ENCODE measurements at regions not wholly inside any gene's neighbourhood (a gene's known extent, or its start where the extent isn't known, plus 50 kb on each side); places are given as distances from the start of the nearest gene placed in this dataset.
"Not testable (repeated sequence)": the region's sequence is repeated elsewhere in the genome, so short reads cannot be mapped to it uniquely, and the experiment has no call there.

DNA sequence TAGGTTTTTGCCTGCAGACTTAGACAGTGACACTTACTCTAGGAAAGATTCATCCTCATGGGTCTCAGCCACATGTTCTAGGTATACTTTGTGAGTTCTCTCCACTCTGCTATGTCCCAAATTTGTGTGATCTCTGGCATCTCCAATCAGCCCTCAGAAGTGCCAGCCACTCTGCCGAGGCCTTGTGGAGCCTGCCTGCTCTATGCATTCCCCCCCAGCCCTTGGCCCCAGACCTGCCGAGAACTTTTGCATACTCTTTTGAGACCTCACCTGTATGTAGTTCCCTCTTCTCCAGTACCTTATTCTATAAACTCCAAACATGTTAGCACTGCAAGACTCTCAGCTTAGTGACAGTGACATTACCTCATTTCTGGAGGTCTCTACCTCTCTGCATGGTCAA, 2170.5 kb upstream of the DEFB115 start:
- Mint-ChIP-seq H3K4me3 (no peak overlapping the region), H3K4me1 (no peaks in the 10 kb centered on the region), H3K27me3 (ENCODE audit: low read depth in 3 of 3) (no peaks in the 10 kb centered on the region), H3K27ac (no peak overlapping the region), H3K9me3 (peaks cover 4 to 25% (median 18%) of the 10 kb centered on the region in 7 donors), H3K36me3 (no peaks in the 10 kb centered on the region)
- H2AFZ ChIP-seq (ENCODE audit: insufficient read depth, low read depth, low read length, poor library complexity, severe bottlenecking): no peak overlapping the region
- H3K27me3 ChIP-seq (ENCODE audit: control insufficient read depth in 2 of 2, insufficient read depth in 2 of 2, low read length in 2 of 2): no peaks in the 10 kb centered on the region
- WGBS (ENCODE audit: insufficient coverage): 87% methylated on average over 2 of the region's 2 CpGs
- no peaks in the 10 kb centered on the region for H3K36me3 ChIP-seq (replicated peaks in 1 of 2; ENCODE audit: control insufficient read depth in 1 of 2, insufficient read depth in 2 of 2, low read length in 2 of 2)
- no peak overlapping the region for H3K4me3 ChIP-seq (replicated peaks in 1 of 3; ENCODE audit: low read depth in 2 of 3, low read length in 3 of 3)
- no peaks in the 10 kb centered on the region for H3K4me1 ChIP-seq (ENCODE audit: control insufficient read depth in 1 of 2, insufficient read depth in 2 of 2, low read length in 2 of 2)
- H3K27ac ChIP-seq (ENCODE audit: low read depth in 1 of 2, low read length in 2 of 2): no peak overlapping the region
- H3K79me2 ChIP-seq (ENCODE audit: insufficient read depth, low read length): no peaks in the 10 kb centered on the region
- no peak overlapping the region for H3K9ac ChIP-seq (ENCODE audit: insufficient read depth, low read length, poor library complexity, severe bottlenecking)
- intact Hi-C loops (cut with micrococcal nuclease): no loop called here
- DNase-seq: no peak
- no peak overlapping the region for H3K4me2 ChIP-seq (replicated peaks; ENCODE audit: extremely low read depth, low read length, poor library complexity, severe bottlenecking)
- TF ChIP-seq CTCF (IDR thresholded peaks at IDR 0.05): no peak
- H3K9me3 ChIP-seq (replicated peaks in 1 of 2; ENCODE audit: control insufficient read depth in 1 of 2, insufficient read depth in 1 of 2, low read length in 2 of 2): peaks cover 7 to 22% of the 10 kb centered on the region in 2 donors
- H4K20me1 ChIP-seq (ENCODE audit: insufficient read depth, low read length): no peaks in the 10 kb centered on the region

DNA sequence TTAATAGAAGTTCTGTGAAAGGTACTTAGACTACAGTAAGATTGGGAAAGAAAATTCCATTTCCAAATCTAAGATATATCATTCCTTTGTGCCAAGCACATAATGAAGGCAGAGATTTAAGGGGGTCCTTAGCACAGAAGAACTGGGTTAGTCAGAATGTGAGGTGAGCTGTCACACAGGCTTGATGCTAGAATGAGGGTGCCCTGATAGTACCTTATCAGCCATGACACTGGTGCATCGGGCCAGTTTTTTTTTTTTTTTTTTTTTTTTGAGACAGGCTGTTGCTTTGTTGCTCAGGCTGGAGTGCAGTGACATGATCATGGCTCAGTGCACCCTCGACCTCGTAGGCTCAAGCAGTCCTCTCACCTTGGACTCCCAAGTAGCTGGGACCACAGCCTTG, 2169.6 kb upstream of the DEFB115 start:
- H4K20me1 ChIP-seq (ENCODE audit: insufficient read depth, low read length); H3K4me2 ChIP-seq (replicated peaks; ENCODE audit: extremely low read depth, low read length, poor library complexity, severe bottlenecking); H3K36me3 Mint-ChIP-seq; H3K4me1 ChIP-seq (ENCODE audit: control insufficient read depth in 1 of 2, insufficient read depth in 2 of 2, low read length in 2 of 2); intact Hi-C loops (cut with micrococcal nuclease); H3K79me2 ChIP-seq (ENCODE audit: insufficient read depth, low read length); H2AFZ ChIP-seq (ENCODE audit: insufficient read depth, low read depth, low read length, poor library complexity, severe bottlenecking); H3K27me3 ChIP-seq (ENCODE audit: control insufficient read depth in 2 of 2, insufficient read depth in 2 of 2, low read length in 2 of 2); H3K4me3 Mint-ChIP-seq; DNase-seq; H3K27ac Mint-ChIP-seq; H3K9ac ChIP-seq (ENCODE audit: insufficient read depth, low read length, poor library complexity, severe bottlenecking); H3K27me3 Mint-ChIP-seq (ENCODE audit: low read depth in 3 of 3); H3K4me1 Mint-ChIP-seq; H3K4me3 ChIP-seq (replicated peaks in 1 of 3; ENCODE audit: low read depth in 2 of 3, low read length in 3 of 3); H3K36me3 ChIP-seq (replicated peaks in 1 of 2; ENCODE audit: control insufficient read depth in 1 of 2, insufficient read depth in 2 of 2, low read length in 2 of 2); H3K27ac ChIP-seq (ENCODE audit: low read depth in 1 of 2, low read length in 2 of 2): not testable (repeated sequence)
- WGBS (ENCODE audit: insufficient coverage): no CpG with 5 or more reads among the region's 3 CpGs
- H3K9me3 Mint-ChIP-seq: peaks cover 4 to 25% (median 18%) of the 10 kb centered on the region in 7 donors
- peaks cover 7 to 22% of the 10 kb centered on the region in 2 donors for H3K9me3 ChIP-seq (replicated peaks in 1 of 2; ENCODE audit: control insufficient read depth in 1 of 2, insufficient read depth in 1 of 2, low read length in 2 of 2)

GRCh38 chr20:29088472-29088871, 2169.0 kb upstream of the DEFB115 start:
- H3K4me2 ChIP-seq (replicated peaks; ENCODE audit: extremely low read depth, low read length, poor library complexity, severe bottlenecking); H3K4me3 Mint-ChIP-seq; DNase-seq; H3K27ac ChIP-seq (ENCODE audit: low read depth in 1 of 2, low read length in 2 of 2); H3K36me3 ChIP-seq (replicated peaks in 1 of 2; ENCODE audit: control insufficient read depth in 1 of 2, insufficient read depth in 2 of 2, low read length in 2 of 2); H3K27me3 Mint-ChIP-seq (ENCODE audit: low read depth in 3 of 3); H3K27me3 ChIP-seq (ENCODE audit: control insufficient read depth in 2 of 2, insufficient read depth in 2 of 2, low read length in 2 of 2); H2AFZ ChIP-seq (ENCODE audit: insufficient read depth, low read depth, low read length, poor library complexity, severe bottlenecking); H3K36me3 Mint-ChIP-seq; H4K20me1 ChIP-seq (ENCODE audit: insufficient read depth, low read length); H3K4me1 Mint-ChIP-seq; H3K4me3 ChIP-seq (replicated peaks in 1 of 3; ENCODE audit: low read depth in 2 of 3, low read length in 3 of 3); H3K9ac ChIP-seq (ENCODE audit: insufficient read depth, low read length, poor library complexity, severe bottlenecking); H3K27ac Mint-ChIP-seq; intact Hi-C loops (cut with micrococcal nuclease); H3K4me1 ChIP-seq (ENCODE audit: control insufficient read depth in 1 of 2, insufficient read depth in 2 of 2, low read length in 2 of 2); H3K79me2 ChIP-seq (ENCODE audit: insufficient read depth, low read length): not testable (repeated sequence)
- H3K9me3 ChIP-seq (replicated peaks in 1 of 2; ENCODE audit: control insufficient read depth in 1 of 2, insufficient read depth in 1 of 2, low read length in 2 of 2): peaks cover 7 to 22% of the 10 kb centered on the region in 2 donors
- H3K9me3 Mint-ChIP-seq: peaks cover 2 to 22% (median 16%) of the 10 kb centered on the region in 7 donors
- 88% methylated on average over 1 of the region's 2 CpGs for WGBS (ENCODE audit: insufficient coverage)

GRCh38 chr20:29089409-29089808, 2168.1 kb upstream of the DEFB115 start:
- intact Hi-C loops (cut with micrococcal nuclease); H3K9ac ChIP-seq (ENCODE audit: insufficient read depth, low read length, poor library complexity, severe bottlenecking); H4K20me1 ChIP-seq (ENCODE audit: insufficient read depth, low read length); H3K79me2 ChIP-seq (ENCODE audit: insufficient read depth, low read length); H3K4me1 ChIP-seq (ENCODE audit: control insufficient read depth in 1 of 2, insufficient read depth in 2 of 2, low read length in 2 of 2); DNase-seq; H3K27me3 ChIP-seq (ENCODE audit: control insufficient read depth in 2 of 2, insufficient read depth in 2 of 2, low read length in 2 of 2); H3K27ac Mint-ChIP-seq; H3K4me3 Mint-ChIP-seq; H3K4me2 ChIP-seq (replicated peaks; ENCODE audit: extremely low read depth, low read length, poor library complexity, severe bottlenecking); H3K27me3 Mint-ChIP-seq (ENCODE audit: low read depth in 3 of 3); H3K36me3 Mint-ChIP-seq; H3K4me3 ChIP-seq (replicated peaks in 1 of 3; ENCODE audit: low read depth in 2 of 3, low read length in 3 of 3); H3K27ac ChIP-seq (ENCODE audit: low read depth in 1 of 2, low read length in 2 of 2); H3K36me3 ChIP-seq (replicated peaks in 1 of 2; ENCODE audit: control insufficient read depth in 1 of 2, insufficient read depth in 2 of 2, low read length in 2 of 2); H3K4me1 Mint-ChIP-seq; H2AFZ ChIP-seq (ENCODE audit: insufficient read depth, low read depth, low read length, poor library complexity, severe bottlenecking): not testable (repeated sequence)
- H3K9me3 Mint-ChIP-seq: peaks cover 1 to 23% (median 11%) of the 10 kb centered on the region in 7 donors
- no CpG with 5 or more reads among the region's 3 CpGs for WGBS (ENCODE audit: insufficient coverage)
- H3K9me3 ChIP-seq (replicated peaks in 1 of 2; ENCODE audit: control insufficient read depth in 1 of 2, insufficient read depth in 1 of 2, low read length in 2 of 2): peaks cover 7 to 22% of the 10 kb centered on the region in 2 donors

Data from CD14-positive monocyte (primary cell).